Skeletal muscle tissue (tissue), 3 donors: ENCODE measurements at regions not wholly inside any gene's neighbourhood (a gene's known extent, or its start where the extent isn't known, plus 50 kb on each side); places are given as distances from the start of the nearest gene placed in this dataset.

Experiments used
- H3K27ac ChIP-seq: one replicate; pipeline ENCODE4 v1.7.0; 2013; ENCODE audit warnings: mild to moderate bottlenecking, low read depth, low read length, inconsistent platforms
- H3K27me3 ChIP-seq, 3 donors: one replicate each; pipeline ENCODE4 v1.7.0; 2013; ENCODE audit warnings: low read length in 3 of 3; ENCODE audit not compliant: control insufficient read depth in 3 of 3, insufficient read depth in 3 of 3
- H3K36me3 ChIP-seq, 3 donors: one replicate each; pipeline ENCODE4 v1.7.0; 2013; ENCODE audit warnings: low read length in 3 of 3; ENCODE audit not compliant: control insufficient read depth in 3 of 3, insufficient read depth in 3 of 3
- H3K4me1 ChIP-seq, 3 donors: one replicate each; pipeline ENCODE4 v1.7.0; 2013; ENCODE audit warnings: low read length in 3 of 3, mild to moderate bottlenecking in 3 of 3; ENCODE audit not compliant: control insufficient read depth in 3 of 3, insufficient read depth in 3 of 3
- H3K4me3 ChIP-seq, 3 donors: one replicate each; pipeline ENCODE4 v1.7.0; 2013; ENCODE audit warnings: low read length in 3 of 3
- H3K9ac ChIP-seq, 3 donors: one replicate each; pipeline ENCODE4 v1.7.0; 2013; ENCODE audit warnings: low read length in 3 of 3, mild to moderate bottlenecking in 3 of 3, moderate library complexity in 2 of 3, low read depth in 1 of 3
- H3K9me3 ChIP-seq, 3 donors: one replicate each; pipeline ENCODE4 v1.7.0; 2013; ENCODE audit warnings: low read length in 3 of 3; ENCODE audit not compliant: control insufficient read depth in 3 of 3
- donor health status: Osteomylitis.

DNA sequence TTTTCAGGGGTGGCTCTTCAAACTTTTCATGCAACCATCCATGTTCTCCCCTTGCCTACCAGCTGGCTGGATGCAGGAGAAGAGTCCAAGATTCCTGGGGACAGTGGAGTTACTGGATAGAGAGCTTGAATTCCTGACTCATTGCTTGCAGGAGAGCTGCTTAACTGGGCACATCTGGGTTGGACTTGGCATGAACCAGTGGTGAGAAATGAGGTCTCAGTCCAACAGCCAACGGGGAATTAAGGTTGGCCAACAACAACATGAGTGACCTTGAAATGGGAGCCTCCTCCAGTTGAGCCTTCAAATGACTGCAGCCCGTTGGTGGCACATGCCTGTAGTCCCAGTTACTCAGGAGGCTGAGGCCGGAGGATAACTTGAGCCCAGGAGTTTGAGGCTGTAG lies 58.1 kb upstream of the OPN4 start:
- peaks cover 0 to 3% (median 0%) of the 10 kb centered on the region in 3 donors for H3K27me3 ChIP-seq
- H3K4me1 ChIP-seq: no peaks in the 10 kb centered on the region
- H3K4me3 ChIP-seq: no peak overlapping the region
- H3K36me3 ChIP-seq: no peaks in the 10 kb centered on the region
- H3K9ac ChIP-seq: no peak overlapping the region
- H3K9me3 ChIP-seq: no peaks in the 10 kb centered on the region
- H3K27ac ChIP-seq: no peak overlapping the region

- H3K9ac ChIP-seq: no peak overlapping the region
Observed at GRCh38 chr10:86597306-86597705, 57.0 kb upstream of the OPN4 start.

GRCh38 chr10:86598151-86598550 lies 56.2 kb upstream of the OPN4 start:
- H3K27me3 ChIP-seq: peaks cover 0 to 3% (median 0%) of the 10 kb centered on the region in 3 donors
- no peaks in the 10 kb centered on the region for H3K36me3 ChIP-seq
- H3K9me3 ChIP-seq: no peaks in the 10 kb centered on the region
- H3K4me3 ChIP-seq: no peak overlapping the region
- no peak overlapping the region for H3K9ac ChIP-seq
- no peaks in the 10 kb centered on the region for H3K4me1 ChIP-seq
- H3K27ac ChIP-seq: no peak overlapping the region

More at GRCh38 chr10:86597306-86597705, 57.0 kb upstream of the OPN4 start:
- Histone ChIP-seq H3K4me1 (no peaks in the 10 kb centered on the region), H3K36me3 (no peaks in the 10 kb centered on the region), H3K4me3 (no peak overlapping the region), H3K27ac (no peak overlapping the region), H3K9me3 (no peaks in the 10 kb centered on the region), H3K27me3 (peaks cover 0 to 3% (median 0%) of the 10 kb centered on the region in 3 donors)

DNA sequence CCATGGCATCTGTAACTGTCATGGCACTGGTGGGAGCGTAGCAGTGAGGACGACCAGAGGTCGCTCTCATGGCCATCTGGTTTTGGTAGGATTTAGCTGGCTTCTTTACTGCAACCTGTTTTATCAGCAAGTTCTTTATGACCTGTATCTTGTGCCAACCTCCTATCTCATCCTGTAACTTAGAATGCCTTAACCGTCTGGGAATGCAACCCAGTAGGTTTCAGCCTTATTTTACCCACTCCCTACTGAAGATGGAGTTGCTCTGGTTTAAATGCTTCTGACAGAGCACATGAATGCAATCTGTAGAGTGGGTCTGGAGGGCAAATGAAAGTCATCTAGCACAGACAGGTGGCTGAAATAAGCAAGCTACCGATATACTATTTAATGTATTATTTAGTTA lies 55.3 kb upstream of the OPN4 start:
- Histone ChIP-seq H3K4me3 (no peak overlapping the region), H3K9ac (no peak overlapping the region), H3K9me3 (no peaks in the 10 kb centered on the region), H3K36me3 (no peaks in the 10 kb centered on the region), H3K4me1 (no peaks in the 10 kb centered on the region), H3K27ac (no peak overlapping the region), H3K27me3 (peaks cover 0 to 3% (median 0%) of the 10 kb centered on the region in 3 donors)

- H3K36me3 ChIP-seq: no peaks in the 10 kb centered on the region
- H3K27ac ChIP-seq: no peak overlapping the region
- no peak overlapping the region for H3K9ac ChIP-seq
- H3K9me3 ChIP-seq: no peaks in the 10 kb centered on the region
- no peak overlapping the region for H3K4me3 ChIP-seq
- H3K4me1 ChIP-seq: no peaks in the 10 kb centered on the region
- peaks cover 0 to 3% (median 0%) of the 10 kb centered on the region in 3 donors for H3K27me3 ChIP-seq
Observed at GRCh38 chr10:86599729-86600128, 54.6 kb upstream of the OPN4 start.

- no peak overlapping the region for H3K4me3 ChIP-seq
- no peak overlapping the region for H3K27ac ChIP-seq
- H3K27me3 ChIP-seq: peaks cover 0 to 3% (median 0%) of the 10 kb centered on the region in 3 donors
- no peaks in the 10 kb centered on the region for H3K9me3 ChIP-seq
- no peaks in the 10 kb centered on the region for H3K36me3 ChIP-seq
- no peak overlapping the region for H3K9ac ChIP-seq
- no peaks in the 10 kb centered on the region for H3K4me1 ChIP-seq
Observed at GRCh38 chr10:86600296-86600695, 54.1 kb upstream of the OPN4 start.

DNA sequence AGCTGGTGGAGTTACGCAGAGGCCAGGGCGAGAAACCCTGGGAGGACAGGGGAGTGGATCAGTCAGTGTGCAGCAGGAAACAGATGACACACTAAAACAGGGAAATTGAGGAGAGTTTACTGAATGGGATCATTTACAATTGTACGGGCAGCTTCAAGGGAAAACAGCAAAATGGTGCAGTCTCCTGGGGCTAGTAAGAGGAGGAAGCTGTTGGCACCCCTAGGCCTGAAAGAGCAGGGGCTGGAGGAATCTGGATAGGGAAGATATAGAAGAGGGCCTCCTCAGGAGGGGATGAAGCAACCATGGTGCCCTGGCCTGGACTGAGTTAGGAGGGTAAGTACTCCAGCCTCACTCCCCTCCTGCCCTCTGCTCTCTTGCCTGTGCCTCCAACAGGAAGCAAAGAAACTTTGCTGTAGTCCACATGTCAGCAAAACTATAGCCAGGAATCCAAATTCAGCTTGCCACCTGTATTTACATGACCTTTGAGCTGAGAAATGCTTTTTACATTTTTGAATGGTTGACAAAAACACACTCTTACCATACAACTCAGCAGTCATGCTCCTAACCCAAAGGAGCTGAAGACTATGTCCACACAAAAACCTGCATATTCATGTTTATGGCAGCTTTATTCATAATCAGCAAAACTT lies 52.3 kb upstream of the OPN4 start:
- Histone ChIP-seq H3K4me1 (no peaks in the 10 kb centered on the region), H3K4me3 (no peak overlapping the region), H3K36me3 (no peaks in the 10 kb centered on the region), H3K9ac (no peak overlapping the region), H3K27ac (no peak overlapping the region), H3K27me3 (peaks cover 0 to 3% (median 0%) of the 10 kb centered on the region in 3 donors), H3K9me3 (no peaks in the 10 kb centered on the region)

- Histone ChIP-seq H3K4me3 (no peak overlapping the region), H3K9ac (no peak overlapping the region), H3K9me3 (no peaks in the 10 kb centered on the region), H3K36me3 (no peaks in the 10 kb centered on the region), H3K4me1 (no peaks in the 10 kb centered on the region), H3K27me3 (peaks cover 0 to 3% (median 0%) of the 10 kb centered on the region in 3 donors), H3K27ac (no peak overlapping the region)
Observed at GRCh38 chr10:86603256-86603655, 51.1 kb upstream of the OPN4 start.
